Esophagus muscularis mucosa (tissue), 4 donors: ENCODE measurements at regions not wholly inside any gene's neighbourhood (a gene's known extent, or its start where the extent isn't known, plus 50 kb on each side); places are given as distances from the start of the nearest gene placed in this dataset.

Experiments used
- DNase-seq: peaks from one replicate; pipeline ENCODE4 v3.0.0-alpha.2; 2017; ENCODE audit errors: extremely low spot score
- H3K27ac ChIP-seq, 4 donors: fragments of 200-600 bp; sonication (generic); replicated peaks in 1 of 4; 1 replicate in 3 of 4; 2 replicates in 1 of 4; pipeline ENCODE4 v1.5.1; 2016 to 2019; ENCODE audit warnings: mild to moderate bottlenecking in 1 of 4
- H3K27me3 ChIP-seq, 4 donors: fragments of 200-600 bp; sonication (generic); one replicate each; pipeline versions ENCODE4 v1.5.1 to v1.6.0; 2016 to 2019
- H3K36me3 ChIP-seq, 4 donors: fragments of 200-600 bp; sonication (generic); one replicate each; pipeline ENCODE4 v1.5.1; 2016 to 2019
- H3K4me1 ChIP-seq, 4 donors: fragments of 200-600 bp; sonication (generic); one replicate each; pipeline ENCODE4 v1.5.1; 2016 to 2019
- H3K4me3 ChIP-seq, 4 donors: fragments of 200-600 bp; sonication (generic); 1 replicate in 2 of 4; 2 replicates in 2 of 4; pipeline ENCODE4 v1.5.1; 2016 to 2019; ENCODE audit warnings: mild to moderate bottlenecking in 4 of 4, moderate library complexity in 1 of 4
- H3K9me3 ChIP-seq, 4 donors: fragments of 200-600 bp; sonication (generic); 1 replicate in 3 of 4; 2 replicates in 1 of 4; pipeline ENCODE4 v1.5.1; 2016 to 2019
- CTCF ChIP-seq, 3 experiments: fragments of 200-600 bp in 2 of 3; fragments of 450-650 bp in 1 of 3; sonication (generic) in 2 of 3; IDR thresholded peaks; one replicate each; pipeline ENCODE4 v1.5.1; 2017 to 2019; ENCODE audit warnings: antibody characterized with exemption in 3 of 3, mild to moderate bottlenecking in 2 of 3, moderate library complexity in 1 of 3
- EP300 ChIP-seq: sonication (generic); formaldehyde crosslinking; IDR thresholded peaks from one replicate; pipeline ENCODE4 v1.6.1; 2017; ENCODE audit warnings: antibody characterized with exemption
- POLR2A ChIP-seq: fragments of 450-650 bp; IDR thresholded peaks from one replicate; pipeline ENCODE4 v1.6.1; 2017; ENCODE audit warnings: antibody characterized with exemption, moderate library complexity, mild to moderate bottlenecking, low read depth
- POLR2AphosphoS5 ChIP-seq, 2 donors: sonication (generic); formaldehyde crosslinking; IDR thresholded peaks; one replicate each; pipeline ENCODE4 v1.6.1; 2017; ENCODE audit warnings: antibody characterized with exemption in 2 of 2
- WGBS: methylation state at CpG from one replicate; pipeline ENCODE4 v1.1.5; 2018; 5-methylcytosine and 5-hydroxymethylcytosine counted together
- intact Hi-C: fragments of 100-400 bp; cut with DNase I; formaldehyde crosslinking; loops from one replicate; pipeline ENCODE4 v1.15.1; 2023

DNA sequence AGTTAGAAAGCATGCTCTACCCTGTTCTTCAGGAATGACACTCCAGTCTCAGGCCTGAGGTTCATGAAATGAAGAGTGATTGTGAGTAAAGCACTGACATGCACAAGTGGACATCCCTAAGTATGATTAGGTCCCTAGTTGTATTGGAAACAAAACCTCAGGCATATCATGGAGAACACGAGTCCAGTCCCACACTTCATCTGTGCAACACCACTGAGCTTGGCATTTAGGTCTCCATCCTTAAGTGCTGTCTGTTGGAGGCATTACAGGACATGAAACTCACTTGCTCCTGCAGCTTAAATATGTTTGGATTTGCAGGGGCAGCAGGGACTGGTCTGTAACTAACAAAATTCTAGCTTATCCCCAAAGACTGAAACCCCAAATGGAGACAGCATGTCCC is 250.3 kb upstream of the KLHL29 start:
- TF ChIP-seq CTCF (IDR thresholded peaks at IDR 0.05) (no peak), POLR2AphosphoS5 (IDR thresholded peaks at IDR 0.05) (no peak), POLR2A (no peak), EP300 (no peak)
- Histone ChIP-seq H3K36me3 (no peaks in the 10 kb centered on the region), H3K4me1 (peaks cover 7 to 20% (median 18%) of the 10 kb centered on the region in 4 donors), H3K9me3 (no peaks in the 10 kb centered on the region), H3K27me3 (no peaks in the 10 kb centered on the region), H3K27ac (peak overlapping the region in 2 of 4 donors; percentile 36 to 63), H3K4me3 (no peak overlapping the region)
- DNase-seq, result no peak
- intact Hi-C loops, result no loop called here
- WGBS, result 57% methylated on average over 1 of the region's 1 CpG

- no peaks in the 10 kb centered on the region for H3K9me3 ChIP-seq
These were observed 249.4 kb upstream of the KLHL29 start for GRCh38 chr2:23135481-23136100.

GRCh38 chr2:23137166-23137565 is 247.8 kb upstream of the KLHL29 start:
- no peak for TF ChIP-seq CTCF (IDR thresholded peaks at IDR 0.05)
- no peak for TF ChIP-seq POLR2A
- no peak for TF ChIP-seq EP300
- no peak for TF ChIP-seq POLR2AphosphoS5 (IDR thresholded peaks at IDR 0.05)
- H3K4me1 ChIP-seq, result peaks cover 7 to 20% (median 18%) of the 10 kb centered on the region in 4 donors
- no peaks in the 10 kb centered on the region for H3K36me3 ChIP-seq
- H3K4me3 ChIP-seq, result no peak overlapping the region
- WGBS, result 81% methylated on average over 2 of the region's 2 CpGs
- H3K27me3 ChIP-seq, result no peaks in the 10 kb centered on the region
- no peaks in the 10 kb centered on the region for H3K9me3 ChIP-seq
- no peak overlapping the region for H3K27ac ChIP-seq
- no peak for DNase-seq
- intact Hi-C loops, result no loop called here

More at GRCh38 chr2:23135481-23136100, 249.4 kb upstream of the KLHL29 start:
- peak in 1 of 2 donors; percentile 30 for TF ChIP-seq POLR2AphosphoS5 (IDR thresholded peaks at IDR 0.05)
- no peak for TF ChIP-seq CTCF (IDR thresholded peaks at IDR 0.05)
- TF ChIP-seq POLR2A, result no peak
- no peak for TF ChIP-seq EP300
- no peaks in the 10 kb centered on the region for H3K36me3 ChIP-seq
- peak overlapping the region; percentile 5 to 70 (median 50) for H3K27ac ChIP-seq
- H3K4me3 ChIP-seq, result peak overlapping the region in 1 of 4 donors; percentile 10
- intact Hi-C loops, result no loop called here
- H3K27me3 ChIP-seq, result no peaks in the 10 kb centered on the region
- DNase-seq, result no peak
- H3K4me1 ChIP-seq, result peaks cover 7 to 20% (median 18%) of the 10 kb centered on the region in 4 donors
- 15% methylated on average over 9 of the region's 9 CpGs for WGBS

GRCh38 chr2:23138701-23139100 is 246.3 kb upstream of the KLHL29 start:
- intact Hi-C loops, result no loop called here
- WGBS, result 87% methylated on average over 4 of the region's 4 CpGs
- no peaks in the 10 kb centered on the region for H3K9me3 ChIP-seq

More at GRCh38 chr2:23138701-23139100, 246.3 kb upstream of the KLHL29 start:
- Histone ChIP-seq H3K27ac (no peak overlapping the region), H3K36me3 (no peaks in the 10 kb centered on the region), H3K4me1 (peaks cover 7 to 20% (median 18%) of the 10 kb centered on the region in 4 donors), H3K27me3 (no peaks in the 10 kb centered on the region), H3K4me3 (no peak overlapping the region)
- TF ChIP-seq EP300 (no peak), POLR2AphosphoS5 (IDR thresholded peaks at IDR 0.05) (no peak), CTCF (IDR thresholded peaks at IDR 0.05) (no peak), POLR2A (no peak)
- DNase-seq, result no peak
